GM19463 (cell line): ENCODE measurements at regions not wholly inside any gene's neighbourhood (a gene's known extent, or its start where the extent isn't known, plus 50 kb on each side); places are given as distances from the start of the nearest gene placed in this dataset.

Experiments used
- ATAC-seq: cut with Tn5 transposase; IDR thresholded peaks from one replicate; pipeline ENCODE4 v1.9.1; 2021; ENCODE audit warnings: mild to moderate bottlenecking, moderate library complexity; ENCODE audit not compliant: unreplicated experiment

DNA sequence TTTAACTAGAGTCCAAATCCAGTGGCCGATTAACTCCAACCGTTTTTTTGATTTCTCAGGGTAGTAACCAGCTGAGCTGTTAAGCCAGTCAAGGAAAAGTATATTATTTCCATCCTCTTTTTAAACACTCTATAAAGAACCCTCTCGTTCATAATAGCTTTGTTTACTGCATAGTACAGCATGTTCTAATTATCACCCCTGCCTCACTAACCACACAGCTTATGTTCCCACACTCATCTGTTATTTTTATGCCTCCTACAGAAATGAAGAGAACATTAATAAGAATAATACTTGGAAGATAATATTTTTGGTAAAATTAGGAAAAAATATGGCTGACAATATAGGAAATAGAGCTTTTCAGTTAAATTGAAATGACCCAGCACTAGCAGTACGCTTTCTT is 2132.8 kb upstream of the CELF4 start:
- ATAC-seq, result no peak

DNA sequence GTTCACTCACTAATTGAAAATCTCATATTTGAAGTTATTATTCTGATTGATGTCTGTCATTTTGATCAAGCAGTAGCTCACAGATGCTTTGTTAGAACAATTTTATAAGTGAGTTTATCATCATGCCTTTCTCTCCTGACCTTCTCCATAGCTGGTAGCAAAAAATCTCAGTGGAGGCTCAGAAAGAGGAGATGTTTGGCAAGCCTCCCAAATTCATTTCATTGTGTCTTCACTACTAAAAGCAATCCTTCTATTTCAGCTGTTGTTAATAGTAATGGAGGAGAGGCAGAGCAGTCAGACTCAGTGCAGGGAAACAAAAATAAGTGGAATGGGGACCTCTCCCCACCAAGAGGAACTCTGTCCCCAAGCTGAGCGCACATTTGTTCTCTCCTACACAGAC is 2127.8 kb upstream of the CELF4 start:
- ATAC-seq, result no peak

- no peak for ATAC-seq
These were observed 2126.9 kb upstream of the CELF4 start for GRCh38 chr18:39692367-39693015.

DNA sequence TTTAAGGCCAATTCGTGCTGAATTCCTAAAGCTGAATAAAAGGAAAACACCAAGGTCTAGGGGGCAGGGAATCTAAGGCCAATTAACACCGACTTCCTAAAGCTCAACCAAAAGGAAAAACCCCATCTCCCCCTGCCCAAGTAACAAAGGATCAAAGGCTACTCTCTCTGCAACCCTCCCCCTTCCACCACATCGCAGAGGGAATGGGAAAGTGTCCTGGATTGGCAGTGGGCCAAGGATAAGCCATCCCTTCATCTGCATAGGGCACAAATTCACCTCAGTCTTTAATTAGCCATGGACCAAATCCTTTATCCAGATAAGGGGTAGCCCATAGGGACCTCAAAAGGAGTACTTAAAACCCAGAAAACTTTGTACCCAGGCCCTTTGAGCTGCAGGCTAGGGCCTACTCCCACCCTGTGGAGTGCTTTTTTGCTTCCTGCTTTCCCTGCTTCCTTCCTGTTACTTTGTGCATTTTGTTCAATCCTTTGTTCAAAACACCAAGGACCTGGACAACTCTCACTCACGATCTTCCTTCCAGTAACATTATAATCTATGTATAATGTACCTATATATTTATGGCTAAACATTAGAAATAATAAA is 2119.8 kb upstream of the CELF4 start:
- no peak for ATAC-seq

GRCh38 chr18:39681061-39681460 is 2115.5 kb upstream of the CELF4 start:
- ATAC-seq, result no peak

DNA sequence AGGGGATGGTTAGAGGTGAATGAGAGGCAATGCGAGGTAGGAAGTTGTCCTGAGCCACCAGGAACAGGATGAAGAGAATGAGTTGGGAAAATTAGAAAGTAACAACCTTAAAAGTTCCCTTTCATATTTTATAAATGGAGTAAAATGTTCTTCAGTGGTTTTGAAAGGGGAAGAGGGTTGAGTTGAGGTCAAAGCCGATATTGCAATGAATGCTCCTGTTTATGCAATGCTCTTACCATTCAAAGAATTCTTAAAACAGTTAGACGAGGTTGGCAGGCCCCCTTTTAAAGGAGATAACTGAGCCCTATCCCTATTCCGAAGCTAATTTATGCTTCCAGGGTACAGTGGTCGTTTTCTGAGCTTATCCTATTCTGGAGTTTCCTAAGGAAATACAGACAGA is 2110.3 kb upstream of the CELF4 start:
- no peak for ATAC-seq

DNA sequence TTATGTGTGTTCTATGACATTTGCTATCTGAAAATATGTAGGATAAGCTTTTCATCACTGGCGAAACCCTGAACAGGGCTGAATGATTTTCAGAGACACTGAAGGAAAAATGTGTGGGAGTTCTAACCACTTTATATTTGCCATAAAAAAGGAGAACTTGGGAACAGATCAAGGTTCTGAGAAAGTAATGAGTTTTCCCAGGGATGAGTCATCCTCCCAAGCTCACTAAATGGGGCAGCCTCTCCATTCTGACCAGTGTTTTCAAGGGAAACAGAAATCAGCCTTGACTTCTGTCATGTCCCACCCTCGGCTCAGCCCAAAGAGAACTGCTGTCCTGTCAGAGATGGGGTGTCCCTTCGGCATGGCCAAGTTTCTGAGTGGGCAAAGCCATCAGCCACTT is 2109.8 kb upstream of the CELF4 start:
- no peak for ATAC-seq

GRCh38 chr18:39672171-39672570 is 2106.6 kb upstream of the CELF4 start:
- no peak for ATAC-seq

GRCh38 chr18:39667905-39668304 is 2102.3 kb upstream of the CELF4 start:
- ATAC-seq, result no peak

DNA sequence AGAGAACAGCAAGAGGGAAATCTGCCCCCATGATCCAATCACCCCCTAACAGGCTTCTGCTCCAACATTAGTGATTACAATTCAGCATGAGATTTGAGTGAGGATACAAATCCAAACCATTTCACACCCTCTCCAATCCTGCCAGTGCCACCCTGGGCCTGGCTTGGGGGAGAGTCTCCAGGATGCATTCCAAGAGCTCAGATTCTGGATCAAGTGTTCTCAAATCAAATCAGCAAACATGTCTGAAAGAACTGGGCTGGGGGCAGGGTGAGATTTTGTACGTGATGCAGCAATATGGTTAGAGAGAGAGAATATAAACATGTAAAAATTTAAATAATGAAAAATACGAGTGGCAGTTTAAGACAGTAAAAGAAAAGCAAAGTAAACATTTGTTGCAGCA is 2100.9 kb upstream of the CELF4 start:
- ATAC-seq, result no peak

DNA sequence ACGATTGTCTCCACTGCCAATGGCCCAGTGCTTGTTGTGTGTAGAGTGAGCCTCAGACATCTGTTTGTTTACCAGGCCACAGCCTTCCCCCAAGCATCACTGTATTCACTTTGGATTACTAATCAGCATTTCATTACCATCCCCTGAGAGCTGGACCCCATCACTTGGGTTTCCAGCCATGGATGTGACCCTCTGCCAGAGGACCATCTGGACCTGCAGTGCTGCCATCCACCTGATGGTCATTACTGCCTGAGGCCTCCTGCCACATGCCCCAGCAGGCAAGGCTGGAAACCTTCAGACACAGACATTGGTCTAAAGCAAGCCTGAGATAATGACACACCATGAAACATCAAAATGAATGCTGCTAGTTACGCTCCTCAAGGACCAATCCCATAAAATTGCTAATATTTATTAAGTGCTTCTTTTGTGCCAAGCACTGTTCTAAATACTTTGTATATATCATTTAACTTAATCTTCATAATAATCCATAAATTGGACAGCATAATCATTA is 2096.3 kb upstream of the CELF4 start:
- no peak for ATAC-seq

- no peak for ATAC-seq
These were observed 2094.5 kb upstream of the CELF4 start for GRCh38 chr18:39660141-39660540.

GRCh38 chr18:39655341-39655740 is 2089.7 kb upstream of the CELF4 start:
- no peak for ATAC-seq

GRCh38 chr18:39653221-39653620 is 2087.6 kb upstream of the CELF4 start:
- no peak for ATAC-seq

- no peak for ATAC-seq
These were observed 2083.0 kb upstream of the CELF4 start for GRCh38 chr18:39648616-39649015.

DNA sequence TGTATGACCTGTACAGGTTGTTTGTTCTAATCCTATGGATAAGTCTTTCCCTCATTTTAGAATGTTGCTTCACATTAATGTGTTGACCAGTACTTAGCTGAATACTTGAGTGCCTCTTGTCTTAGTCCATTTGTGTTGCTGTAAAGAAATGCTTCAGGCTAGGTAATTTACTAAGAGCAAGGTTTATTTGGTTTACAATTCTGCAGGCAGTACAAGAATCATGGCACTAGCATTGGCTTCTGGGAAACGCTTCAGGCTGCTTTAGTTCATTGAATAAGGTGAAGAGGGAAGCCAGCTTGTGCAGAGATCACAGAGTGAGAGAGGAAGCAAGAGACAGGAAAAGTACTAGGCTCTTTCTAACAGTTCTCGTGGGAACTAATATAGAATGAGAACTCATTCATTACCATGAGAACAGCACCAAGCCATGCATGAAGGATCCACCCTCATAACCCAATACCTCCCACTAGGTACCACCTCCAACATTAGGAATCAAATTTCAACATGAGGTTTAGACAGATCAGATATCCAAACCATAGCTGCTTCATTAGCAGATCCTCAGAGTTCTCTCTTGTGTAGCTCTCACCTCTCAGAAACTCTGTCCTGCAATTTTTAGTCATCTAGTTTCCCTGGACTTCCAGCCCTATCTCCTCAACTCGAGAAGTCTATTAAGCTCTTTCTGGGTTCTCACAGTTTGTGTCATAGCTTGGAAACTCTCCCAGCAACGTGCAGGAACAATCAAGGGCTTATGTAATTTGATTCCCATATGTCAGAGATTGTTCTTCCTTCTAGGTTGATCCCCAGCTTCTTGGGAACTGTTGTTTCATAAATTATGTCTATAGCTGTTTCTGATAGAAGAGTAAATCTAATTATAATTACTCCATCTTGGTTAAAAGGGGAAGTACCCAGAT is 2082.3 kb upstream of the CELF4 start:
- ATAC-seq, result no peak

DNA sequence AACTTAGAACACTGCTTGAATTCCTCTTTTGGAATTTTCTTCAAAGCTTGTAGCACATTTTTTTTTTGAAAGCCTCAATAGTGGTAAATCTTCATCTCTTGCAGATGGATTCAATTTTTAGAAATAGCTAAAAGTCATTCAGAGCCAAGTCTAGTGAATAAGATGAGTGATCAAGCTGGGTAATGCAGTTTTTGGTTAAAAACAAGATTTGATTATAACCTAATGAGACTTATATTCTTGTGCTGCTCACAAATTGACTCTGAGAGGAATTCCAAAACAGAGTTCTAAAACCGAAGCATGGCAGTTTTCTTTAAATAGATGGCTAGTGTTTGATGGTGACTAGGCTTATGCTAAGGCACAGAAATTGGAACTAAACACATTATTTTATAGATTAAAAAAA is 2072.6 kb upstream of the CELF4 start:
- ATAC-seq, result no peak

GRCh38 chr18:39636931-39637330 is 2071.3 kb upstream of the CELF4 start:
- ATAC-seq, result no peak

DNA sequence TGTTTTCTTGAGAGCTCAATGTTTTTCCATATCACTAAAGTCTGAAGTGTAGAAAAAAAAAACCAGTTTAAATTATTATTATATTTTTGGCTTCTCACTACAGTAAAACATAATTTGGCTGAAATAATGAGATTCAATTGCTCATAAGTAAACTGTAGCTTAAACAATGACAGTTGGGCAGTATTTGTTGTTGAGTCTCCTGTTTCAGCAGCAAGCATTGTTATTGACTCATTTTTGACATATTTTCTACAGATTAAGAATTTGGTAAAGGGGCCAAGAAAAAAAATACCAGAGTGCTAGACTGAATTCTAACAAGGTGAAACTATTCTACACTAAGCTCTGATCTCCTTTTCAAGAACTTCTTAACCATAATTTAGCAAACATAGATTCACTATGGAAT is 2070.4 kb upstream of the CELF4 start:
- ATAC-seq, result no peak

GRCh38 chr18:39635192-39635591 is 2069.6 kb upstream of the CELF4 start:
- no peak for ATAC-seq

DNA sequence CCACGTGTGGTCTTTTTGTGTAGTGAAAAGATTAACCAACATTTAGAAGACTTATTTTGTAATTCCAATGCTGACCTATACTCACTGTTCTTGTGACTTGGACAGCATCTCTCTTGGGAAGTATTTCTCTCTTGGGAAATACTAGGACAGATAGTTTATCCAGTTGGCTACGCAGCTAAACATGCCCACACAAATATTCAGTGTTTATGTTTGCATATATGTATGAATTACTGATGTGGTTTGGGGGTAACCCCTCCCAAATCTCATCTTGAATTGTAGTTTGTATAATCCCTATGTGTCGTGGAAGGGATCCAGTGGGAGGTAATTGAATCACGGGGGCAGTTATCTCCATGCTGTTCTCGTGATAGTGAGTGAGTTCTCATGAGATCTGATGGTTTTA is 2062.3 kb upstream of the CELF4 start:
- no peak for ATAC-seq

DNA sequence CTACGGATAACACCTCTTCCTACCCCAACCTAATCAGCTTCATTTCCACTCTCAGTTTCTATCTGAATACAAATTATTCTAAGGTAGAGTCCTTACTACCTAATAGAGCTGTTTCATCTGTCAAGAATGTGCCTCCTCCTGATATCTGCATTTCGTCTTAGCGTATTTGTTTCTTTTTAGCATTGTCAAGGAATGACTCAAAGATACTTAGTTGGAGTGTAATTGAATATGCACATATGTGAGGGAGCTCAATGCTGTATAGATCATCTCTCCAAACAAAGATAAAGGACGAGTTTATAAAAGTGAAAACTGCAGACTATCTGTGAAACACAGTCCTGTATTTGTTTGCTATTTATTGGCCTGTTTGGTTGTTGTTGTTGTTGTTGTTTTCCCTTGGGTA is 2059.4 kb upstream of the CELF4 start:
- no peak for ATAC-seq
